HEK293 (cell line): ENCODE measurements at regions not wholly inside any gene's neighbourhood (a gene's known extent, or its start where the extent isn't known, plus 50 kb on each side); places are given as distances from the start of the nearest gene placed in this dataset.

Experiments
- CTCF ChIA-PET: fragments of 350-600 bp; formaldehyde crosslinking; extraction: SDS; loops from one replicate; lab custom pipeline; 2021; ENCODE audit warnings: antibody characterized with exemption; lab: Yijun Ruan, JAX
- POLR2A ChIA-PET: fragments of 300-600 bp; formaldehyde crosslinking; extraction: SDS; loops from one replicate; lab custom pipeline; 2020; ENCODE audit warnings: antibody characterized with exemption, inconsistent platforms; lab: Yijun Ruan, JAX
- H3K27ac ChIP-seq: fragments of 200-500 bp; sonication (Bioruptor generic); 2 replicates; pipeline ENCODE4 v1.5.1; 2014; ENCODE audit warnings: low read depth, low read length, control low read depth, inconsistent platforms; ENCODE audit errors: extremely low read depth
- H3K36me3 ChIP-seq, 2 experiments: fragments of 200-500 bp in 1 of 2; sonication (Bioruptor generic) in 1 of 2; 1 replicate in 1 of 2; 2 replicates in 1 of 2; pipeline ENCODE4 v1.5.1; 2014 to 2017; ENCODE audit warnings: inconsistent platforms in 2 of 2, low read length in 2 of 2; ENCODE audit not compliant: control insufficient read depth in 2 of 2, insufficient read depth in 1 of 2
- H3K4me1 ChIP-seq: fragments of 200-500 bp; sonication (Bioruptor generic); 2 replicates; pipeline ENCODE4 v1.5.1; 2014; ENCODE audit warnings: mild to moderate bottlenecking, low read length, inconsistent platforms; ENCODE audit not compliant: control insufficient read depth, insufficient read depth
- H3K4me3 ChIP-seq: 2 replicates; pipeline ENCODE4 v1.5.1; 2011; ENCODE audit warnings: low read depth, mild to moderate bottlenecking, control low read depth, low read length, moderate library complexity
- H3K9me3 ChIP-seq: fragments of 200-500 bp; sonication (Bioruptor generic); 2 replicates; pipeline ENCODE4 v1.5.1; 2014; ENCODE audit warnings: low read depth, low read length, inconsistent platforms; ENCODE audit not compliant: control insufficient read depth, insufficient read depth
- GFI1B ChIP-seq: fragments of 450-650 bp; formaldehyde crosslinking; IDR thresholded peaks from 2 replicates; pipeline ENCODE4 v1.5.1; 2016; ENCODE audit warnings: missing biosample characterization, missing genetic modification characterization
- INSM2 ChIP-seq: fragments of 450-650 bp; formaldehyde crosslinking; IDR thresholded peaks from 2 replicates; pipeline ENCODE4 v1.5.1; 2016; ENCODE audit warnings: missing biosample characterization, missing genetic modification characterization
- PRDM4 ChIP-seq: fragments of 450-650 bp; formaldehyde crosslinking; IDR thresholded peaks from 2 replicates; pipeline ENCODE4 v1.5.1; 2017; ENCODE audit warnings: missing biosample characterization, missing genetic modification characterization
- SP3 ChIP-seq: fragments of 450-650 bp; formaldehyde crosslinking; IDR thresholded peaks from 2 replicates; pipeline ENCODE4 v1.5.1; 2016; ENCODE audit warnings: missing biosample characterization, missing genetic modification characterization
- SP7 ChIP-seq: fragments of 450-650 bp; formaldehyde crosslinking; IDR thresholded peaks from 2 replicates; pipeline ENCODE4 v1.5.1; 2016; ENCODE audit warnings: missing biosample characterization, missing genetic modification characterization
- ZBTB48 ChIP-seq: fragments of 450-650 bp; formaldehyde crosslinking; IDR thresholded peaks from 2 replicates; pipeline ENCODE4 v1.5.1; 2016; ENCODE audit warnings: missing biosample characterization, missing genetic modification characterization
- ZFHX2 ChIP-seq: fragments of 450-650 bp; formaldehyde crosslinking; conservative IDR thresholded peaks from 2 replicates; pipeline ENCODE4 v1.5.1; 2016; ENCODE audit warnings: missing biosample characterization, missing genetic modification characterization
- ZNF133 ChIP-seq: fragments of 450-650 bp; formaldehyde crosslinking; IDR thresholded peaks from 2 replicates; pipeline ENCODE4 v1.5.1; 2016; ENCODE audit warnings: missing biosample characterization, missing genetic modification characterization
- ZNF202 ChIP-seq: fragments of 450-650 bp; formaldehyde crosslinking; IDR thresholded peaks from 2 replicates; pipeline ENCODE4 v1.5.1; 2016; ENCODE audit warnings: missing biosample characterization, missing genetic modification characterization, borderline replicate concordance
- ZNF23 ChIP-seq: fragments of 450-650 bp; formaldehyde crosslinking; IDR thresholded peaks from 2 replicates; pipeline ENCODE4 v1.5.1; 2016; ENCODE audit warnings: missing biosample characterization, missing genetic modification characterization, borderline replicate concordance
- ZNF26 ChIP-seq: fragments of 450-650 bp; formaldehyde crosslinking; IDR thresholded peaks from 2 replicates; pipeline ENCODE4 v1.5.1; 2016; ENCODE audit warnings: missing biosample characterization, missing genetic modification characterization
- ZNF292 ChIP-seq: fragments of 450-650 bp; formaldehyde crosslinking; IDR thresholded peaks from 2 replicates; pipeline ENCODE4 v1.5.1; 2016; ENCODE audit warnings: low read depth, missing biosample characterization, missing genetic modification characterization, borderline replicate concordance
- ZNF366 ChIP-seq: fragments of 450-650 bp; formaldehyde crosslinking; conservative IDR thresholded peaks from 2 replicates; pipeline ENCODE4 v1.5.1; 2016; ENCODE audit warnings: missing biosample characterization, missing genetic modification characterization
- ZNF529 ChIP-seq: fragments of 450-650 bp; formaldehyde crosslinking; IDR thresholded peaks from 2 replicates; pipeline ENCODE4 v1.5.1; 2017; ENCODE audit warnings: missing genetic modification characterization, missing biosample characterization; ENCODE audit not compliant: insufficient replicate concordance
- ZNF530 ChIP-seq: fragments of 450-650 bp; formaldehyde crosslinking; IDR thresholded peaks from 2 replicates; pipeline ENCODE4 v1.5.1; 2016; ENCODE audit warnings: low read depth, missing biosample characterization, missing genetic modification characterization
- ZNF670 ChIP-seq: fragments of 450-650 bp; formaldehyde crosslinking; IDR thresholded peaks from 2 replicates; pipeline ENCODE4 v1.5.1; 2016; ENCODE audit warnings: missing biosample characterization, missing genetic modification characterization, low read depth
- ZSCAN16 ChIP-seq: fragments of 450-650 bp; formaldehyde crosslinking; IDR thresholded peaks from 2 replicates; pipeline ENCODE4 v1.5.1; 2016; ENCODE audit warnings: missing biosample characterization, missing genetic modification characterization
- ZSCAN30 ChIP-seq: fragments of 450-650 bp; IDR thresholded peaks from 2 replicates; pipeline ENCODE4 v1.5.1; 2018; ENCODE audit warnings: missing biosample characterization, mild to moderate bottlenecking, missing genetic modification characterization, moderate library complexity
- TF ChIP-seq, protein P1 (sequence below): fragments of 450-650 bp; formaldehyde crosslinking; IDR thresholded peaks from 2 replicates; pipeline ENCODE4 v1.5.1; 2016; ENCODE audit warnings: missing biosample characterization, missing genetic modification characterization

GRCh38 chr2:56889738-56890137 lies 705.9 kb downstream of the CCDC85A start:
- POLR2A ChIA-PET, result no interaction called here
- no peaks in the 10 kb centered on the region for H3K9me3 ChIP-seq
- no peak overlapping the region for H3K27ac ChIP-seq
- TF ChIP-seq, protein P1, sequence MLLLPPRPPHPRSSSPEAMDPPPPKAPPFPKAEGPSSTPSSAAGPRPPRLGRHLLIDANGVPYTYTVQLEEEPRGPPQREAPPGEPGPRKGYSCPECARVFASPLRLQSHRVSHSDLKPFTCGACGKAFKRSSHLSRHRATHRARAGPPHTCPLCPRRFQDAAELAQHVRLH (tag by site-specific recombination), result no peak
- no peak for TF ChIP-seq INSM2 (tag by site-specific recombination)
- TF ChIP-seq ZNF133 (tag by site-specific recombination), result no peak
- no peak for TF ChIP-seq ZFHX2 (tag by site-specific recombination)
- TF ChIP-seq, all 188 proteins: peak for 0
- Histone ChIP-seq H3K36me3 (no peaks in the 10 kb centered on the region), H3K4me1 (no peaks in the 10 kb centered on the region), H3K4me3 (no peak overlapping the region)
- CTCF ChIA-PET, result no interaction called here

DNA sequence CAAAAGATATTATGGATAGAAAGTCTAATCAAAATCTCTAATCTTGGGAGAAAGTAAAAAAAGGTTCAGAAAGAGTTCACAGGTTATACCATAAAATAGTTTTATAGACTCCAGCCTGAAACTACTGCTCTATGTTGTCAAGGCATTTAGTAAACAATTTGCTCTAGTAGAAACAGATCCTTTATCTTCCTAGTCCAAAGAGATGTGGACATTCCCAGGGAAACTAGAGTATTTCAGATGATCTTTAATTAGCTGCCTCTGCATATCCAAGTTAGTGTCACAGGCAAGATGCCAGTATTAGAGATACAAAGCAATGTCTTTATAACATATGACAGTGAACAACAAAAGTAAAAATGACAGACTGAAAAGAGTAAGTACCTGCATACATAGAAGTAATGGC lies 708.6 kb downstream of the CCDC85A start:
- Histone ChIP-seq H3K4me3 (no peak overlapping the region), H3K9me3 (no peaks in the 10 kb centered on the region), H3K4me1 (no peaks in the 10 kb centered on the region), H3K36me3 (no peaks in the 10 kb centered on the region), H3K27ac (no peak overlapping the region)
- ChIA-PET CTCF (no interaction called here), POLR2A (no interaction called here)
- TF ChIP-seq ZNF670 (tag by site-specific recombination) (no peak), ZSCAN16 (tag by site-specific recombination) (no peak), GFI1B (tag by site-specific recombination) (no peak), ZNF26 (tag by site-specific recombination) (no peak), ZNF292 (tag by site-specific recombination) (no peak), ZBTB48 (no peak)

- CTCF ChIA-PET, result no interaction called here
- TF ChIP-seq ZNF366 (tag by site-specific recombination) (no peak), ZNF530 (tag by site-specific recombination) (no peak), SP7 (tag by site-specific recombination) (no peak), ZNF202 (tag by site-specific recombination) (no peak), SP3 (tag by site-specific recombination) (no peak), ZNF23 (tag by site-specific recombination) (no peak), PRDM4 (no peak), ZSCAN30 (tag by site-specific recombination) (no peak), ZNF529 (no peak)
- no peaks in the 10 kb centered on the region for H3K4me1 ChIP-seq
- H3K27ac ChIP-seq, result no peak overlapping the region
- no peaks in the 10 kb centered on the region for H3K36me3 ChIP-seq
- H3K9me3 ChIP-seq, result no peaks in the 10 kb centered on the region
- POLR2A ChIA-PET, result no interaction called here
- H3K4me3 ChIP-seq, result no peak overlapping the region
Measured at GRCh38 chr2:56898986-56899385, 715.2 kb downstream of the CCDC85A start.
